Astrocyte (in vitro differentiated cells and primary cell): ENCODE measurements at regions not wholly inside any gene's neighbourhood (a gene's known extent, or its start where the extent isn't known, plus 50 kb on each side); places are given as distances from the start of the nearest gene placed in this dataset.

Experiments used
- DNase-seq: peaks from one replicate; pipeline ENCODE4 v3.0.0-alpha.2; 2010; ENCODE audit warnings: low read depth
- FAIRE-seq: peaks from 2 replicates; lab custom pipeline; 2011; peaks lifted over from hg19 to GRCh38; lab: Jason Lieb, UNC
- H2AFZ ChIP-seq: 2 replicates; pipeline ENCODE4 v1.6.0; 2012; ENCODE audit warnings: low read depth, low read length, inconsistent platforms
- H3K27ac ChIP-seq: 2 replicates; pipeline ENCODE4 v1.5.1; 2011; ENCODE audit warnings: low read depth, low read length, inconsistent platforms
- H3K27me3 ChIP-seq: 2 replicates; pipeline ENCODE4 v1.6.0; 2011; ENCODE audit warnings: low read length, inconsistent platforms; ENCODE audit not compliant: insufficient read depth
- H3K36me3 ChIP-seq: 2 replicates; pipeline ENCODE4 v1.5.1; 2011; ENCODE audit warnings: low read length, inconsistent platforms; ENCODE audit not compliant: insufficient read depth
- H3K4me1 ChIP-seq: 2 replicates; pipeline ENCODE4 v1.5.1; 2011; ENCODE audit warnings: low read length, inconsistent platforms; ENCODE audit not compliant: insufficient read depth
- H3K4me2 ChIP-seq: 2 replicates; pipeline ENCODE4 v1.6.0; 2012; ENCODE audit warnings: low read length, inconsistent platforms
- H3K4me3 ChIP-seq: 2 replicates; pipeline ENCODE4 v1.5.1; 2011; ENCODE audit warnings: low read depth, mild to moderate bottlenecking, low read length, inconsistent platforms; ENCODE audit not compliant: insufficient read depth
- H3K79me2 ChIP-seq: 2 replicates; pipeline ENCODE4 v1.6.0; 2012; ENCODE audit warnings: mild to moderate bottlenecking, low read length, inconsistent platforms; ENCODE audit not compliant: insufficient read depth
- H3K9ac ChIP-seq: 2 replicates; pipeline ENCODE4 v1.6.0; 2012; ENCODE audit warnings: mild to moderate bottlenecking, low read length, inconsistent platforms
- H3K9me3 ChIP-seq: 2 replicates; pipeline ENCODE4 v1.5.1; 2012; ENCODE audit warnings: low read depth, mild to moderate bottlenecking, low read length, inconsistent platforms; ENCODE audit not compliant: insufficient read depth
- H4K20me1 ChIP-seq: 2 replicates; pipeline ENCODE4 v1.6.0; 2012; ENCODE audit warnings: low read length, inconsistent platforms; ENCODE audit not compliant: insufficient read depth
- H3K27ac Mint-ChIP-seq: one replicate; pipeline ENCODE4 v1.8.0; 2021; ENCODE audit warnings: mild to moderate bottlenecking, mixed read lengths; ENCODE audit not compliant: unreplicated experiment
- H3K27me3 Mint-ChIP-seq: one replicate; pipeline ENCODE4 v1.8.0; 2021; ENCODE audit warnings: low read depth, mixed read lengths; ENCODE audit not compliant: unreplicated experiment
- H3K36me3 Mint-ChIP-seq: one replicate; pipeline ENCODE4 v1.8.0; 2021; ENCODE audit warnings: low read depth, mixed read lengths; ENCODE audit not compliant: unreplicated experiment
- H3K4me1 Mint-ChIP-seq: one replicate; pipeline ENCODE4 v1.8.0; 2021; ENCODE audit warnings: low read depth, mixed read lengths; ENCODE audit not compliant: unreplicated experiment
- H3K4me3 Mint-ChIP-seq: one replicate; pipeline ENCODE4 v1.8.0; 2021; ENCODE audit warnings: mild to moderate bottlenecking, moderate library complexity, mixed read lengths; ENCODE audit not compliant: unreplicated experiment
- H3K9me3 Mint-ChIP-seq: one replicate; pipeline ENCODE4 v1.8.0; 2021; ENCODE audit warnings: mild to moderate bottlenecking, mixed read lengths; ENCODE audit not compliant: unreplicated experiment
- CTCF ChIP-seq: IDR thresholded peaks from 2 replicates; pipeline ENCODE4 v1.5.1; 2011; ENCODE audit warnings: low read depth, mild to moderate bottlenecking, inconsistent platforms, low read length, moderate library complexity; ENCODE audit not compliant: insufficient read depth
- EZH2 ChIP-seq: IDR thresholded peaks from 2 replicates; pipeline ENCODE4 v1.6.1; 2012; ENCODE audit warnings: mild to moderate bottlenecking, low read length, inconsistent platforms; ENCODE audit not compliant: insufficient read depth

- no peaks in the 10 kb centered on the region for H3K9me3 ChIP-seq
- no peak overlapping the region for H3K4me3 ChIP-seq
- H3K27me3 Mint-ChIP-seq = peaks cover 16% of the 10 kb centered on the region
- TF ChIP-seq EZH2 = no peak
- TF ChIP-seq CTCF = no peak
- no peak overlapping the region for H3K27ac ChIP-seq
- no peaks in the 10 kb centered on the region for H3K36me3 Mint-ChIP-seq
- no peak overlapping the region for H3K4me3 Mint-ChIP-seq
- H3K36me3 ChIP-seq = no peaks in the 10 kb centered on the region
- no peaks in the 10 kb centered on the region for H3K4me1 ChIP-seq
- H4K20me1 ChIP-seq = no peaks in the 10 kb centered on the region
- no peak overlapping the region for H3K27ac Mint-ChIP-seq
- FAIRE-seq (no peak), DNase-seq (no peak)
- no peak overlapping the region for H2AFZ ChIP-seq
- no peaks in the 10 kb centered on the region for H3K9me3 Mint-ChIP-seq
- H3K9ac ChIP-seq = no peak overlapping the region
- H3K4me2 ChIP-seq = no peak overlapping the region
- no peaks in the 10 kb centered on the region for H3K79me2 ChIP-seq
- H3K4me1 Mint-ChIP-seq = no peaks in the 10 kb centered on the region
- no peaks in the 10 kb centered on the region for H3K27me3 ChIP-seq
These were observed 196.2 kb upstream of the NSMCE3 start for GRCh38 chr15:29465816-29466215.

- Histone ChIP-seq H3K27ac (no peak overlapping the region), H3K9ac (no peak overlapping the region), H3K36me3 (no peaks in the 10 kb centered on the region), H3K79me2 (no peaks in the 10 kb centered on the region), H3K4me3 (no peak overlapping the region), H3K27me3 (no peaks in the 10 kb centered on the region), H2AFZ (no peak overlapping the region), H3K9me3 (no peaks in the 10 kb centered on the region), H3K4me2 (no peak overlapping the region), H4K20me1 (no peaks in the 10 kb centered on the region), H3K4me1 (no peaks in the 10 kb centered on the region)
- DNase-seq (no peak), FAIRE-seq (no peak)
- Mint-ChIP-seq H3K9me3 (no peaks in the 10 kb centered on the region), H3K36me3 (no peaks in the 10 kb centered on the region), H3K4me3 (no peak overlapping the region), H3K27ac (no peak overlapping the region), H3K27me3 (peaks cover 16% of the 10 kb centered on the region), H3K4me1 (no peaks in the 10 kb centered on the region)
- TF ChIP-seq EZH2 = no peak
- no peak for TF ChIP-seq CTCF
These were observed 195.6 kb upstream of the NSMCE3 start for GRCh38 chr15:29465196-29465595.

- Histone ChIP-seq H3K27ac (no peak overlapping the region), H3K27me3 (no peaks in the 10 kb centered on the region), H3K4me3 (no peak overlapping the region), H3K36me3 (no peaks in the 10 kb centered on the region), H2AFZ (no peak overlapping the region), H4K20me1 (no peaks in the 10 kb centered on the region), H3K79me2 (no peaks in the 10 kb centered on the region), H3K9me3 (no peaks in the 10 kb centered on the region), H3K4me1 (no peaks in the 10 kb centered on the region), H3K9ac (no peak overlapping the region), H3K4me2 (no peak overlapping the region)
- H3K4me3 Mint-ChIP-seq = no peak overlapping the region
- no peaks in the 10 kb centered on the region for H3K9me3 Mint-ChIP-seq
- DNase-seq (no peak), FAIRE-seq (no peak)
- H3K27me3 Mint-ChIP-seq = peaks cover 6% of the 10 kb centered on the region
- no peaks in the 10 kb centered on the region for H3K4me1 Mint-ChIP-seq
- no peak overlapping the region for H3K27ac Mint-ChIP-seq
- TF ChIP-seq CTCF (no peak), EZH2 (no peak)
- H3K36me3 Mint-ChIP-seq = no peaks in the 10 kb centered on the region
These were observed 192.3 kb upstream of the NSMCE3 start for GRCh38 chr15:29461877-29462276.
